ENCODE measurements at regions not wholly inside any gene's neighbourhood (a gene's known extent, or its start where the extent isn't known, plus 50 kb on each side); places are given as distances from the start of the nearest gene placed in this dataset.

GRCh38 chr3:159429702-159430101 lies 558.9 kb upstream of the IL12A start:
- ATAC-seq (no peak), DNase-seq (no peak)
- Histone ChIP-seq H3K4me1 (no peaks in the 10 kb centered on the region), H3K27me3 (no peaks in the 10 kb centered on the region), H3K4me3 (no peak overlapping the region), H3K27ac (no peak overlapping the region), H3K9me3 (no peaks in the 10 kb centered on the region), H3K36me3 (no peaks in the 10 kb centered on the region)
- intact Hi-C loops (cut with DNase I): no loop called here
- WGBS, 2 donors: 80 to 85% methylated on average over 2 of the region's 2 CpGs
- no peak for TF ChIP-seq CTCF (IDR thresholded peaks at IDR 0.05)

DNA sequence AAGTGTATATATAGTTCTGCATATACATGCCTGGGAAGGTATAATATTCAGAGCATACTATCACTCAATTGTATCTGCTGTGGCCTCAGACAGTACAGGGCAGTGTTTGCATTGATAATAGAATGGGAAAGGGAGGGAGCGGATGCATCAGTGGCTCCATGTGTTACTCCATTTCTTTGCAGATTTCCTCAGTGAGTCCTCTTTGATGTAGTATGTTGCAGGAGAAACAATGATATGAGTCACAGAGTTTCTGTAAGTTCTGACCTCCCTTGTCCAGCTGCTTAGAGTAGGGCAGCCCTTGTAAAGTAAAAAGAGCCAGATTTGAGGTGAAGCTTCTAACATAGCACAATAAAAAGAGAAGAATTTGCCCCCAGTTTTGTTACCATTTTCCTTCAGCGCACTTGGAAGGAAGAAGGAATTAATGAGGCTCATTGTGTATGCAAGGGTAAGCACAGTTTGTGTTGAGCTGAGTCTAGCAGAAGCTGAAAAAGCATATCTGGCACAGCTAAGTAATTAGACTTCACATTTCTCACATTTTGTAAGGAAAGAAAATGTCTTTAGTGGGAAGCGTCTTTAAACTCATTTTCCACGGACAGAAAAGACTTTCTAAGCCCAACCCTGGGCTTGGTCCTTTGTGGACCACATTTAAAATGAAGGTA lies 555.8 kb upstream of the IL12A start:
- Histone ChIP-seq H3K36me3 (no peaks in the 10 kb centered on the region), H3K9me3 (no peaks in the 10 kb centered on the region), H3K4me1 (no peaks in the 10 kb centered on the region), H3K4me3 (no peak overlapping the region), H3K27me3 (no peaks in the 10 kb centered on the region), H3K27ac (no peak overlapping the region)
- TF ChIP-seq CTCF (IDR thresholded peaks at IDR 0.05): no peak
- WGBS, 2 donors: 85 to 91% methylated on average over 4 of the region's 4 CpGs
- ATAC-seq (no peak), DNase-seq (no peak)
- intact Hi-C loops (cut with DNase I): no loop called here

DNA sequence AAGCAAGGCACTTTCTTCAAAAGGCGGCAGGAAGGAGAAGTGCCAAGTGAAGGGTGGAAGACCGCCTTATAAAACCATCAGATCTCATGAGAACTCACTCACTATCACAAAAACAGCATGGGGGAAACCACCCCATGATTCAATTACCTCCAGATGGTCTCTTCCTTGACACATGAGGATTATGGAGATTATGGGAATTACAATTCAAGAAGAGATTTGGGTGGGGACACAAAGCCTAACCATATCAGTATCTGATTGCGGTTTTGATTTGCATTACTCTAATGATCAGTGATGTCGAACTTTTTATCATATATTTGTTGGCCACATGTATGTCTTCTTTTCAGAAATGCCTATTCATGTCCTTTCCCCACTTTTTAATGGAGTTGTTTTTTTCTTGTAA lies 549.3 kb upstream of the IL12A start:
- no peaks in the 10 kb centered on the region for H3K36me3 ChIP-seq
- no peak overlapping the region for H3K27ac ChIP-seq
- DNase-seq: no peak
- WGBS, 2 donors: 83 to 89% methylated on average over 4 of the region's 4 CpGs
- no peaks in the 10 kb centered on the region for H3K27me3 ChIP-seq
- TF ChIP-seq CTCF (IDR thresholded peaks at IDR 0.05): no peak
- intact Hi-C loops (cut with DNase I): no loop called here
- ATAC-seq: no peak
- H3K9me3 ChIP-seq: peaks cover 0 to 13% (median 0%) of the 10 kb centered on the region in 11 donors
- no peaks in the 10 kb centered on the region for H3K4me1 ChIP-seq
- H3K4me3 ChIP-seq: no peak overlapping the region

GRCh38 chr3:159441279-159441678 lies 547.4 kb upstream of the IL12A start:
- H3K27ac ChIP-seq: no peak overlapping the region
- no peaks in the 10 kb centered on the region for H3K27me3 ChIP-seq
- no peaks in the 10 kb centered on the region for H3K4me1 ChIP-seq
- peaks cover 0 to 13% (median 0%) of the 10 kb centered on the region in 11 donors for H3K9me3 ChIP-seq
- H3K36me3 ChIP-seq: no peaks in the 10 kb centered on the region
- 64 to 69% methylated on average over 1 of the region's 1 CpG for WGBS, 2 donors
- intact Hi-C loops (cut with DNase I): no loop called here
- DNase-seq: no peak
- no peak overlapping the region for H3K4me3 ChIP-seq
- TF ChIP-seq CTCF (IDR thresholded peaks at IDR 0.05): no peak
- no peak for ATAC-seq
